NCI-H526 treated with DMSO at 0.1 percent for 48 hours (cell line): ENCODE measurements at regions not wholly inside any gene's neighbourhood (a gene's known extent, or its start where the extent isn't known, plus 50 kb on each side); places are given as distances from the start of the nearest gene placed in this dataset.

Source experiments
- DNase-seq: peaks from one replicate; lab custom pipeline; 2025; lab: John Stamatoyannopoulos, UW

GRCh38 chr5:91706785-91707520 is 323.8 kb upstream of the ARRDC3 start:
- DNase-seq, result no peak

GRCh38 chr5:91703128-91703527 is 320.0 kb upstream of the ARRDC3 start:
- DNase-seq, result no peak

- no peak for DNase-seq
Measured at GRCh38 chr5:91699429-91699828, 316.3 kb upstream of the ARRDC3 start.

GRCh38 chr5:91691592-91691991 is 308.5 kb upstream of the ARRDC3 start:
- no peak for DNase-seq

- no peak for DNase-seq
Measured at GRCh38 chr5:91690921-91691320, 307.8 kb upstream of the ARRDC3 start.

GRCh38 chr5:91687430-91687829 is 304.3 kb upstream of the ARRDC3 start:
- DNase-seq, result no peak

- DNase-seq, result no peak
Measured at GRCh38 chr5:91684625-91685024, 301.5 kb upstream of the ARRDC3 start.

GRCh38 chr5:91670563-91670962 is 287.4 kb upstream of the ARRDC3 start:
- DNase-seq, result no peak

- no peak for DNase-seq
Measured at GRCh38 chr5:91670122-91670521, 287.0 kb upstream of the ARRDC3 start.

GRCh38 chr5:91668261-91668660 is 285.1 kb upstream of the ARRDC3 start:
- DNase-seq, result peak; percentile 61

- no peak for DNase-seq
Measured at GRCh38 chr5:91652678-91653077, 269.6 kb upstream of the ARRDC3 start.

GRCh38 chr5:91651704-91652103 is 268.6 kb upstream of the ARRDC3 start:
- no peak for DNase-seq

GRCh38 chr5:91645347-91645746 is 262.2 kb upstream of the ARRDC3 start:
- no peak for DNase-seq

GRCh38 chr5:91643797-91644196 is 260.7 kb upstream of the ARRDC3 start:
- DNase-seq, result no peak

GRCh38 chr5:91642581-91642980 is 259.5 kb upstream of the ARRDC3 start:
- DNase-seq, result no peak

- peak; percentile 11 for DNase-seq
Measured at GRCh38 chr5:91641730-91642350, 258.7 kb upstream of the ARRDC3 start.

GRCh38 chr5:91639744-91640143 is 256.6 kb upstream of the ARRDC3 start:
- no peak for DNase-seq

- DNase-seq, result no peak
Measured at GRCh38 chr5:91638010-91638409, 254.9 kb upstream of the ARRDC3 start.

GRCh38 chr5:91635950-91636734 is 253.0 kb upstream of the ARRDC3 start:
- no peak for DNase-seq

- no peak for DNase-seq
Measured at GRCh38 chr5:91632871-91633270, 249.8 kb upstream of the ARRDC3 start.

GRCh38 chr5:91611746-91612145 is 228.6 kb upstream of the ARRDC3 start:
- DNase-seq, result no peak

- no peak for DNase-seq
Measured at GRCh38 chr5:91607675-91608074, 224.6 kb upstream of the ARRDC3 start.

GRCh38 chr5:91599863-91600262 is 216.7 kb upstream of the ARRDC3 start:
- no peak for DNase-seq
